IPS-15b (cell line): ENCODE measurements at regions not wholly inside any gene's neighbourhood (a gene's known extent, or its start where the extent isn't known, plus 50 kb on each side); places are given as distances from the start of the nearest gene placed in this dataset.

Experiments used
- H3K27me3 ChIP-seq: one replicate; pipeline ENCODE4 v1.6.1; 2013; ENCODE audit warnings: low read length; ENCODE audit not compliant: control insufficient read depth, insufficient read depth
- H3K36me3 ChIP-seq: one replicate; pipeline ENCODE4 v1.6.1; 2013; ENCODE audit warnings: low read length; ENCODE audit not compliant: control insufficient read depth, insufficient read depth
- H3K4me1 ChIP-seq: one replicate; pipeline ENCODE4 v1.6.1; 2013; ENCODE audit warnings: mild to moderate bottlenecking, low read length; ENCODE audit not compliant: control insufficient read depth, insufficient read depth
- H3K4me3 ChIP-seq: one replicate; pipeline ENCODE4 v1.5.1; 2013; ENCODE audit warnings: low read depth, low read length
- H3K9ac ChIP-seq: one replicate; pipeline ENCODE4 v1.6.1; 2013; ENCODE audit warnings: low read depth, mild to moderate bottlenecking, low read length
- H3K9me3 ChIP-seq: one replicate; pipeline ENCODE4 v1.6.1; 2013; ENCODE audit warnings: mild to moderate bottlenecking, low read length; ENCODE audit not compliant: control insufficient read depth, insufficient read depth

- Histone ChIP-seq H3K9ac (no peak overlapping the region), H3K36me3 (no peaks in the 10 kb centered on the region), H3K9me3 (no peaks in the 10 kb centered on the region), H3K4me3 (no peak overlapping the region), H3K27me3 (no peaks in the 10 kb centered on the region), H3K4me1 (no peaks in the 10 kb centered on the region)
These were observed 206.3 kb upstream of the LCORL start for GRCh38 chr4:18227880-18228279.

- H3K4me3 ChIP-seq = no peak overlapping the region
- H3K27me3 ChIP-seq = no peaks in the 10 kb centered on the region
- no peaks in the 10 kb centered on the region for H3K4me1 ChIP-seq
- no peaks in the 10 kb centered on the region for H3K9me3 ChIP-seq
- H3K36me3 ChIP-seq = no peaks in the 10 kb centered on the region
- no peak overlapping the region for H3K9ac ChIP-seq
These were observed 193.0 kb upstream of the LCORL start for GRCh38 chr4:18214411-18215055.

GRCh38 chr4:18213576-18214198, 192.1 kb upstream of the LCORL start:
- no peaks in the 10 kb centered on the region for H3K4me1 ChIP-seq
- no peaks in the 10 kb centered on the region for H3K36me3 ChIP-seq
- no peaks in the 10 kb centered on the region for H3K9me3 ChIP-seq
- H3K4me3 ChIP-seq = no peak overlapping the region
- no peak overlapping the region for H3K9ac ChIP-seq
- H3K27me3 ChIP-seq = no peaks in the 10 kb centered on the region

- no peaks in the 10 kb centered on the region for H3K9me3 ChIP-seq
- no peaks in the 10 kb centered on the region for H3K27me3 ChIP-seq
- H3K4me3 ChIP-seq = no peak overlapping the region
- no peak overlapping the region for H3K9ac ChIP-seq
- H3K36me3 ChIP-seq = no peaks in the 10 kb centered on the region
- no peaks in the 10 kb centered on the region for H3K4me1 ChIP-seq
These were observed 187.9 kb upstream of the LCORL start for GRCh38 chr4:18209448-18209847.

- Histone ChIP-seq H3K9ac (no peak overlapping the region), H3K27me3 (no peaks in the 10 kb centered on the region), H3K9me3 (no peaks in the 10 kb centered on the region), H3K4me3 (no peak overlapping the region), H3K4me1 (no peaks in the 10 kb centered on the region), H3K36me3 (no peaks in the 10 kb centered on the region)
These were observed 182.4 kb upstream of the LCORL start for GRCh38 chr4:18203966-18204365.

GRCh38 chr4:18202486-18202885, 180.9 kb upstream of the LCORL start:
- Histone ChIP-seq H3K9ac (no peak overlapping the region), H3K27me3 (no peaks in the 10 kb centered on the region), H3K4me3 (no peak overlapping the region), H3K9me3 (no peaks in the 10 kb centered on the region), H3K36me3 (no peaks in the 10 kb centered on the region), H3K4me1 (no peaks in the 10 kb centered on the region)

- Histone ChIP-seq H3K27me3 (no peaks in the 10 kb centered on the region), H3K9me3 (no peaks in the 10 kb centered on the region)
These were observed 180.3 kb upstream of the LCORL start for GRCh38 chr4:18201885-18202284.

GRCh38 chr4:18198653-18199052, 177.1 kb upstream of the LCORL start:
- H3K9me3 ChIP-seq = no peaks in the 10 kb centered on the region
- no peaks in the 10 kb centered on the region for H3K27me3 ChIP-seq
- no peaks in the 10 kb centered on the region for H3K4me1 ChIP-seq
- H3K4me3 ChIP-seq = no peak overlapping the region
- no peaks in the 10 kb centered on the region for H3K36me3 ChIP-seq
- no peak overlapping the region for H3K9ac ChIP-seq

More at GRCh38 chr4:18201885-18202284, 180.3 kb upstream of the LCORL start:
- H3K36me3 ChIP-seq = no peaks in the 10 kb centered on the region
- no peak overlapping the region for H3K4me3 ChIP-seq
- no peak overlapping the region for H3K9ac ChIP-seq
- no peaks in the 10 kb centered on the region for H3K4me1 ChIP-seq

GRCh38 chr4:18197467-18197866, 175.9 kb upstream of the LCORL start:
- H3K36me3 ChIP-seq = no peaks in the 10 kb centered on the region
- no peak overlapping the region for H3K9ac ChIP-seq
- H3K9me3 ChIP-seq = no peaks in the 10 kb centered on the region
- H3K27me3 ChIP-seq = no peaks in the 10 kb centered on the region
- H3K4me3 ChIP-seq = no peak overlapping the region
- no peaks in the 10 kb centered on the region for H3K4me1 ChIP-seq

- H3K36me3 ChIP-seq = no peaks in the 10 kb centered on the region
- H3K4me1 ChIP-seq = no peaks in the 10 kb centered on the region
- H3K9ac ChIP-seq = no peak overlapping the region
- no peaks in the 10 kb centered on the region for H3K9me3 ChIP-seq
- H3K4me3 ChIP-seq = no peak overlapping the region
- H3K27me3 ChIP-seq = no peaks in the 10 kb centered on the region
These were observed 172.7 kb upstream of the LCORL start for GRCh38 chr4:18194278-18194677.

GRCh38 chr4:18192901-18193300, 171.3 kb upstream of the LCORL start:
- Histone ChIP-seq H3K27me3 (no peaks in the 10 kb centered on the region), H3K4me1 (no peaks in the 10 kb centered on the region), H3K9me3 (no peaks in the 10 kb centered on the region)

GRCh38 chr4:18185491-18185890, 163.9 kb upstream of the LCORL start:
- Histone ChIP-seq H3K27me3 (no peaks in the 10 kb centered on the region), H3K4me3 (no peak overlapping the region), H3K9me3 (no peaks in the 10 kb centered on the region), H3K36me3 (no peaks in the 10 kb centered on the region), H3K4me1 (no peaks in the 10 kb centered on the region), H3K9ac (no peak overlapping the region)

More at GRCh38 chr4:18192901-18193300, 171.3 kb upstream of the LCORL start:
- Histone ChIP-seq H3K9ac (no peak overlapping the region), H3K4me3 (no peak overlapping the region), H3K36me3 (no peaks in the 10 kb centered on the region)
